ENCODE measurements at regions not wholly inside any gene's neighbourhood (a gene's known extent, or its start where the extent isn't known, plus 50 kb on each side); places are given as distances from the start of the nearest gene placed in this dataset.

- no peak for TF ChIP-seq NFIC (IDR thresholded peaks at IDR 0.05)
- TF ChIP-seq EP300 (IDR thresholded peaks at IDR 0.05; ENCODE audit: borderline replicate concordance) = no peak
These were observed 320.3 kb upstream of the SATB1 start for GRCh38 chr3:18745472-18745871.

Measured in Ishikawa (cell line).